ENCODE measurements at regions not wholly inside any gene's neighbourhood (a gene's known extent, or its start where the extent isn't known, plus 50 kb on each side); places are given as distances from the start of the nearest gene placed in this dataset.

- no peak for DNase-seq (ENCODE audit: low read depth, low spot score)
- Mint-ChIP-seq H3K4me3 (no peak overlapping the region), H3K27me3 (ENCODE audit: low read depth) (no peaks in the 10 kb centered on the region), H3K27ac (ENCODE audit: unreplicated experiment) (no peak overlapping the region), H3K9me3 (peaks cover 3% of the 10 kb centered on the region), H3K36me3 (ENCODE audit: low read depth) (no peaks in the 10 kb centered on the region), H3K4me1 (peaks cover 8% of the 10 kb centered on the region)
- TF ChIP-seq CTCF (conservative IDR thresholded peaks at IDR 0.05), result no peak
Observed at GRCh38 chr7:68155676-68156075, 1159.0 kb downstream of the TYW1 start.

- TF ChIP-seq CTCF (conservative IDR thresholded peaks at IDR 0.05), result no peak
- H3K36me3 Mint-ChIP-seq (ENCODE audit: low read depth), result no peaks in the 10 kb centered on the region
- peaks cover 3% of the 10 kb centered on the region for H3K9me3 Mint-ChIP-seq
- no peak overlapping the region for H3K4me3 Mint-ChIP-seq
- H3K4me1 Mint-ChIP-seq, result peaks cover 8% of the 10 kb centered on the region
- DNase-seq (ENCODE audit: low read depth, low spot score), result no peak
- no peaks in the 10 kb centered on the region for H3K27me3 Mint-ChIP-seq (ENCODE audit: low read depth)
- no peak overlapping the region for H3K27ac Mint-ChIP-seq (ENCODE audit: unreplicated experiment)
Observed at GRCh38 chr7:68158686-68159295, 1162.2 kb downstream of the TYW1 start.

- no peak for TF ChIP-seq CTCF (conservative IDR thresholded peaks at IDR 0.05)
- H3K27ac Mint-ChIP-seq (ENCODE audit: unreplicated experiment), result no peak overlapping the region
- H3K9me3 Mint-ChIP-seq, result peaks cover 6% of the 10 kb centered on the region
- no peaks in the 10 kb centered on the region for H3K27me3 Mint-ChIP-seq (ENCODE audit: low read depth)
- no peak overlapping the region for H3K4me3 Mint-ChIP-seq
- peaks cover 8% of the 10 kb centered on the region for H3K4me1 Mint-ChIP-seq
- H3K36me3 Mint-ChIP-seq (ENCODE audit: low read depth), result no peaks in the 10 kb centered on the region
- no peak for DNase-seq (ENCODE audit: low read depth, low spot score)
Observed at GRCh38 chr7:68162712-68163111, 1166.1 kb downstream of the TYW1 start.

- peaks cover 3% of the 10 kb centered on the region for H3K9me3 Mint-ChIP-seq
- no peaks in the 10 kb centered on the region for H3K4me1 Mint-ChIP-seq
- H3K4me3 Mint-ChIP-seq, result no peak overlapping the region
- no peaks in the 10 kb centered on the region for H3K27me3 Mint-ChIP-seq (ENCODE audit: low read depth)
- H3K36me3 Mint-ChIP-seq (ENCODE audit: low read depth), result no peaks in the 10 kb centered on the region
- no peak for DNase-seq (ENCODE audit: low read depth, low spot score)
- H3K27ac Mint-ChIP-seq (ENCODE audit: unreplicated experiment), result no peak overlapping the region
- no peak for TF ChIP-seq CTCF (conservative IDR thresholded peaks at IDR 0.05)
Observed at GRCh38 chr7:68166525-68166924, 1169.9 kb downstream of the TYW1 start.

GRCh38 chr7:68173513-68173912 is 1176.9 kb downstream of the TYW1 start:
- DNase-seq (ENCODE audit: low read depth, low spot score), result no peak
- H3K36me3 Mint-ChIP-seq (ENCODE audit: low read depth), result no peaks in the 10 kb centered on the region
- no peak overlapping the region for H3K4me3 Mint-ChIP-seq
- H3K27ac Mint-ChIP-seq (ENCODE audit: unreplicated experiment), result no peak overlapping the region
- H3K9me3 Mint-ChIP-seq, result no peaks in the 10 kb centered on the region
- H3K27me3 Mint-ChIP-seq (ENCODE audit: low read depth), result no peaks in the 10 kb centered on the region
- peaks cover 4% of the 10 kb centered on the region for H3K4me1 Mint-ChIP-seq
- TF ChIP-seq CTCF (conservative IDR thresholded peaks at IDR 0.05), result no peak
